Amniotic epithelial cell (primary cell): ENCODE measurements at regions not wholly inside any gene's neighbourhood (a gene's known extent, or its start where the extent isn't known, plus 50 kb on each side); places are given as distances from the start of the nearest gene placed in this dataset.
"Not testable (repeated sequence)": the region's sequence is repeated elsewhere in the genome, so short reads cannot be mapped to it uniquely, and the experiment has no call there.

Source experiments
- DNase-seq: peaks from one replicate; pipeline ENCODE4 v3.0.0-alpha.2; 2010; ENCODE audit warnings: low read depth

DNA sequence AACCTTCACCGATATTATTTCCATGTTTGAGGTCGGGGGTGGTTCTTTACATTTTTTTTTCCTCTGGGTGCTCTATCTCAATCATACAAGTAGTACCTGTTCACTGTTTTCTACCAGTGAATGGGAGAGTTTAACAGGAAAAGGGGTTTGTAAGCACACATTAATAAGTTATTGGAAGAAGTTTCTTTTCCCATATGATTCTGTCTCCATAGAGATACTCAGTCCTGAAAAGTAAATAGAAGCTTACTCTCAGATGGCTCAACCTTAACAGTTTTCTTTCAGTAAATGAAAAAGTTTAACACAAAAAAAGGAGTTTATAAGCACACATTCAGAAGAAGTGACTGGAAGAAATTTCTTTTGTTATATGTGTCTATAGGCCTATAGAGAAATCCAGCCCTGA lies 995.6 kb upstream of the SLC39A10 start:
- DNase-seq, result no peak

DNA sequence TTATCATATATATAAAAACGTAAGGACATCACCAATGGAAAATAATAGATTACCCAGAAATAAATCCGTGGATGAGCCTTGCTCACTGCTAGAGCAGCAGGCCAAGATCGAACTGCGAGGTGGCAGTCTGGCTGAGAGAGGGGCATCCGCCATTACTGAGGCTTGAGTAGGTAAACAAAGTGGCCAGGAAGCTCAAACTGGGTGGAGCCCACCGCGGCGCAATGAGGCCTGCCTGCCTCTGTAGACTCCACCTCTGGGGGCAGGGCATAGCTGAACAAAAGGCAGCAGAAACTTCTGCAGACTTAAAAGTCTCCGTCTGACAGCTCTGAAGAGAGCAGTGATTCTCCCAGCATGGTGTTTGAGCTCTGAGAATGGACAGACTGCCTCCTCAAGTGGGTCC lies 1018.0 kb upstream of the SLC39A10 start:
- DNase-seq, result not testable (repeated sequence)

DNA sequence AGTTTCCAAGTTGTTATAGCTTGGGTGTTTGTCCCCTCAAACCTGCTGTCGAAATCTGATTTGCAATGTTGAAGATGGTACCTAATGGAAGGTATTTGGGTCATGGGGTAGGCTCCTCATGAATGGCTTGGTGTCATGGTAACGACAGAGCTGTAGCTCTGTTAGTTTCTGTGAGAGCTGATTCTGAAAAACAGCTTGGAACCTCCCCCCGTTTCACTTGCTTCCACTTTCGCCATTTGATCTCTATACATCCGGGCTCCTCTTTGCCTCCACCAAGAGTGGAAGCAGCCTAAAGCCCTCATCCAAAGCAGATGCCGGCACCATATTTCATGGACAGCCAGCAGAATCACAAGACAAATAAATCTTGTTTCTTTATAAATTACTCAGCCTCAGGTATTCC lies 1035.1 kb upstream of the SLC39A10 start:
- DNase-seq, result no peak

DNA sequence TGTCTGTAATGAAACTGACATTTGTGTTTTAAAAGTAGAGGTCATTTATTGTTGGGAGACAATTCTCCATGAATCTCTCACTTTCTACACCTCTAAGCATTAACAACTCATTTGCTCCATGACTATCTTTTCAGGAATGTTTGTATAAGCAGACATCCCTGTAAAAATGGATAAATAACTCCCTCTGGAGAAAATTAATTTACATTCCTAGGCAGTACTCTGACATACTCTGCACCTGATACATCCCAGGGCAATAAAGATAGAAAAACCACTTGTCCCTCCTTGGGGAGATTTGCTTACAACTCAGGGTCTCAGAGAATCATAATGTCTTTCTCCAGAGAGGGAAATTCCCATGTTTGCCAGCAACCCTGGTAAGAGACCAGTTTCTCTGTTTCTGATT lies 1037.7 kb upstream of the SLC39A10 start:
- DNase-seq, result no peak

DNA sequence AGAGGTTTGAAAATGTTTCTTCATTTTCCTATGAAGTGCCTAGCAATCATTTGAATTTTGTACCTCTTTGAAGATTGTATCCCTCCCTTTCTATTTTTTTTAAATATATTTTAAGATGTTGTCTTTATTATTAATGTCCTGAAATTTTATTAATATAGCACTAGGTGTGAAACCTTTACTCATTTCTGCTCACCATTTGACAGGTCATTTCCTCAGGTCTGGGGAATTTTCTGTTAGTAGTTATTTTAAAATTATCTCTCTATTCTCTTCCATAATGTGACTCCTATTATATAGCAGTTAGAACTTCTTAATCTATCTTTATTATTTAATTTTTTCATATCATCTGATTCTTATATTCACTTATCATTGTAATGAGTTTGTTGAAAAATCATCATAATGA lies 1038.6 kb upstream of the SLC39A10 start:
- no peak for DNase-seq

DNA sequence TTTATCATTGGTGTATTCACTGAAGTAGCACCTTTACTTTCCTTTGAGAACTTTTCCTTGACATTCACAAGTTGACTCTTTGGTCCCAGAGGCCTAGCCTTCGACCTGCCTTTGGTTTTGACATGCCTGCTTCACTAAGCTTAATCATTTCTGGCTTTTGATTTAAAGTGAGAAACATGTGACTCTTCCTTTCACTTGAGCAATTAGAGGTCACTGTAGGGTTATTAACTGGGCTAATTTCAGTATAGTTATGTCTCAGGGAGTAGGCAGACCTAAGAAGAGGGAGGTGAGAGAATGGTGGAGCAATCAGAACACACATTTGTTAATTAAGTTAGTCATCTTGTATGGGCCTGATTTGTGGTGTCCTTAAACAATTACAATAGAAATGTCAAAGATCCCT lies 1040.7 kb upstream of the SLC39A10 start:
- DNase-seq, result no peak

DNA sequence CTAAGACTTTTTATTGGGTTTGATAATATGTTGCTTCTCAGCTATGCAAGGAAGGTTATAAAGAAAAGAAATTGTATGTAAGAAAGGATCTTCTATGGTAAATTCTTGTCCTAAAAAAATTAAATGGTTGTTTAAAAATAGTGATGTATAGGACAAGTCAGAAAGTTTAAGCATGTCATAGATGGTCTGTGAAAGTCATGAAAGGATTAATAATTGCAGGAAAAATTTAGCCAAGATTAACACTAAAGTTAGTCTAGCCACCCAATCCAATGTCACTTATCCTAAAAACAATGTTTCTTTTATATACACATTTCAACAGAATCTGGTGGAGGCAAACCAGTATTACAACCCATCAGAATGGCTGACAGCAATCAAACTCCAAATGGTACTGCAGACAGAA lies 1046.7 kb upstream of the SLC39A10 start:
- no peak for DNase-seq

DNA sequence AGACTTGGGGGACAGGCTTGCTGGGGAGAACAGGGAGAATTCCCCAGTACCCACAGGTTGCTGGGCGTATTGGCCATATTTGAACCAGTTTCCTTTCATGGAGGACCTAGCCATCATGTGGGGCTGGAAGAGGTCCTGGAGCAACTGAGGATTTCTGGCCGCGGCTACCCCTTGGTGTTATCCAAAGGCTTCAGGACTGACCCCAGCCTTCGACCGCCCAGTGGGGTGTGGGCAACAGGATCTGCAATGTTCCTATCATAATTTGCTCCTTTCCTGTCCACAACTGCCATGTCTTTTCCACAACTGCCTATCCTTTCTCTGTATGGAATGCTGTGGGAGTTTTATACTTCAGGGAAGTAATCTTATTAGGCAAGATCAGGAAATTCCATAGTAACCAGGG lies 1053.6 kb upstream of the SLC39A10 start:
- no peak for DNase-seq

DNA sequence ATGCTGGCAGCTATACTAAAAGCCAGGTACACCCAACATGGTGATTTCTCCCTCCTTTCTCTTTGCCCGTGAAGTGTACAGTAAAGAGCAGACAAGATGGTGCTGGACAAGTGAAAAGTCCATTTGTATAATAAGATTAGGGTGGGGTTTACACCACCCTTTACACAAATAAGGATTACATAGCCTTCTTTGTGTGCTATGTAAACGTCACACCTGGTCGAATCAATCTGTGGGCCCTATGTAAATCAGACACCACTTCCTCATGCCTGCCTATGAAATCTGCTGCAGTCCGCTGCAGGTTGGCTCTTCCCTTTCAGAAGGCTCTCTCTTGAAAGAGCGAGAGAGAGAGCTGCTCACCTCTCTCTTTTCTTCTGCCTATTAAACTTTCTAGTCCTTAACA lies 1054.3 kb upstream of the SLC39A10 start:
- no peak for DNase-seq

DNA sequence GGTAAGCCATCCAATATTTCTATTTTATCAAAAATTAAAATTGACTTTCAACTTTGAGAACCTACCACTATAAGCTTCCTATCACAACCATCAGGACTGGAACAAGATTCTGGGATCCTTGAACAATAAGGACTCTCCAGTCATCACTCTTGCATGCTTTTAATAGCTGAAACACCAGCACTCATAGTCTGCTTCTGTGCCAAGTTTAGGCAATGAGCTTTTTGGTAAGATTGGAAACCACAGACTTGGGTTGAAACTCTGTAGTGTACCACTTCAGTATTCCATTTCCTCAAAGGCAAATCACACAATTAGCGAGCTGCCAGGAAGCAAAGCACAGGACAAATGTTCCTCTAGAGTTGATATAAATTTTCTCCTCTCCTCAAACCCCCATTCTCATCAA lies 1065.8 kb upstream of the SLC39A10 start:
- DNase-seq, result no peak

DNA sequence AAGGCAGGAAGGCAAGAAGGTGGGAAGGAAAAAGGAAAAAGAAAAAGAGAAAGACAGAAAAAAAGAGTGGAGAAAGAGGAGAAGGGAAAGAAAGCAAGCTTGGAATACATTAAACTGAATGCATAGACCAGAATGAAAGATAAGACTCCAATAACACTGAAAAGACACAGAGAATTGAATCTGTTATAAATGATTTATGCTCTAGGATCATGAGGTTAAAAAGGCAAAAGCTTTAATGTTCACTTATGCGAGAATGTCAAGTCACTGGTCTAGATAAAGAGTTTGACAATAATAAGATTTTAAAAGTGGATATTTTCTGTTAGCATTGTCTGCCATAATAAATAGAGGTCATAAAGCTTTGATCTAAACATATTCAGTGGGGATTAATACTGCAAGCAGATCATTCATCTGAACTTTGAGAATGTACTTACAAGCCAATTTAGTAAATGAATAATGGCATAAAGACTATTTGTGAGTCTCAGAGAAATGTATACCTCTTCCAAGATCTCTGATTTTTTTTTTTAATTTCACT lies 1069.2 kb upstream of the SLC39A10 start:
- DNase-seq, result no peak

DNA sequence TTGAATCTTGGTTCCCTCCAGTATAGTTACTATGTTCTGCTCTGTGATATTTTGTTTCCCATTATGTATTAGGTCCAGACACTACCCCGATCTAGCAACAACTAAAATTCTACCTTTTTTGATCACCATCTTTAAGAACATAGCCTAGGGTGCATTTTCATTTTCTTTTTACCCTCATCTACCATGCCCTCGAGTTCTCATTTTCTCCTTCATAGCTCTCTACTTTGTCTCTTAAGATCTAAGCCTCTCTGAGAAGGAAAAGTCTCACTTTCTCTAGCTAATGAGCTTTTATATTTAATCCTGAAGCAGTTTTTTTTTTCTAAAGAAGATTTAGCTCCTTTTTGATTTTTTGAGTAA lies 1089.4 kb upstream of the SLC39A10 start:
- DNase-seq, result no peak

DNA sequence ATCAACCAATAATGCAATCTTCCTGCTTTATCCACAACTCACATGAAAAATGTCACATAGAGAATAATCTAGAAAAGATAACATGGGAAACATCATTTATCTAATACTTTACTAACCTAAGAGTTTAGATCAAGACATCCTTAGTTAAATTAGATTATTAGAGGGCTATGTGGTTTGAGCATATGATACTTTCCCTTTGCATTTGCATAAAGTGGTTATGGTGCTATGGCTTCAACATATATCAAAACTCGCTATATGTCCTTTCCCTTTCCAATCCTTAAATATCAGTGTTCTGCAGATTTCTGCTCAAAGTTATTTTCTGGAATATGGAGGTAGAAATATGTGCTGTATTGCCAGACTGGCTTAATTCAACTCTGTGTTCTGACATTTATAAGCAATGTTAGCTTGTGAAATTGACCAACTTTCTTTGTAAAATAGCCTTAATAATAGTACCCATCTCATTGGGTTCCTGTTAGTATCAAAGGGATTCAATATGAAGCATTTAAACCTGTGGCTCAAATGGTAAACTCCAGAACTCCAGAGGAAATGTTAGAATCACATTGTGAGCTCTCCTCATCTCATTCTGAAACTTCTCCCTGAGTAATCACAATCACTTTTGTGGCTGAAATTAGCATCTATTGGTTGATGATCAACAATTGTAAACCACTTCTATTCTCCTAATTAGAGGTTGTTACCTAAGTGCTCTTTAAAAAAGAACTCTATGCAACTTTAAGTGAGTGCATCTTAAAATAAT lies 1089.9 kb upstream of the SLC39A10 start:
- DNase-seq, result no peak

DNA sequence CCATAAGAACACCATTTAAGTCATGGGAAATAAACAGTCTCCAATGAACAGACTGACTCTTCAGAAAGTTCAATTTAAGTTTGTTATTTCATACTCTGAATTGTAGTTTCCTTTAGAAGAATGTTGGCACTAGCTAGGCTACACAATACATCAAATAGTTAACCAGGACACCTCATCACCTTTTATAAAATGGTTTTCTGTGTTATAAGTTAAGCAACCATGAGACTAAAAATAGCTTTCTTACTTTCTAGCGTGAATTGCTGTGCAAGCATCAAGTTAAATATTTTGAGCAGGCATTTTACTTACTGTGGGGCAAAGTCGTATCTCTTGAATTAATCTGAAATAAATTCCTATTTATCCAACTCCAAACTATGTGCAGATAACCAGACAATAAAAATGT lies 1092.6 kb upstream of the SLC39A10 start:
- DNase-seq, result no peak

DNA sequence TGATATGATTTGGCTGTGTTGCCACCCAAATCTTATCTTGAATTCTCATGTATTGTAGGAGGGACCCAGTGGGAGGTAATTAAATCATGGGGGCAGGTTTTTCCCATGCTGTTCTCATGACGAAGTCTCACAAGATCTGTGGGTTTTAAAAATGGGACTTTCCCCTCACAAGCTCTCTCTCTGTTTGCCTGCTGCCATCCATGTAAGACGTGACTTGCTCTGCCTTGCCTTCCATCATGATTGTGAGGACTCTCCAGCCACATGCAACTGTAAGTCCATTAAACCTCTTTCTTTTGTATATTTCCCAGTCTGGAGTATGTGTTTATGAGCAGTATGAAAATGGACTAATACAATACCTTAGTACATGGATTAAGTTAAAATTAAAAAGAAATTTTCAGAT lies 1094.7 kb upstream of the SLC39A10 start:
- no peak for DNase-seq

DNA sequence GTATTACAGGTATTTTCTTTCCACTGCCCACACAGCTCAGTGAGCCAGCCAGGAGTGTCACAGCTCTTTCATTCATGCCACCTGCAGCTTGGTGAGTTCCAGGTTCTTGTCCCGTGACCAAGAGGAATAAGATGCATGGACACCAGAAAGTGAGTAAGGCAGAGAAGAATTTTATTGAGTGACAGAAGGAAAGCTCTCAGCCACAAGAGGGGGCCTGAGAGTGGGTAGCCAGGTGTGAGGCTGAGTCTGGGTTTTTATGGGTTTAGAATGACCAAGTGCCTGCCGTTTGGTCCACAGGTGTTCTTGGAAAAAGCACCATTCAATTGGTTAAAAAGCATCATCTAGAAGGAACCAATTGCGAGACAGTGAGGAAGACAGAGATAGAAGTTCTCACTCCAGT lies 1097.1 kb upstream of the SLC39A10 start:
- no peak for DNase-seq

DNA sequence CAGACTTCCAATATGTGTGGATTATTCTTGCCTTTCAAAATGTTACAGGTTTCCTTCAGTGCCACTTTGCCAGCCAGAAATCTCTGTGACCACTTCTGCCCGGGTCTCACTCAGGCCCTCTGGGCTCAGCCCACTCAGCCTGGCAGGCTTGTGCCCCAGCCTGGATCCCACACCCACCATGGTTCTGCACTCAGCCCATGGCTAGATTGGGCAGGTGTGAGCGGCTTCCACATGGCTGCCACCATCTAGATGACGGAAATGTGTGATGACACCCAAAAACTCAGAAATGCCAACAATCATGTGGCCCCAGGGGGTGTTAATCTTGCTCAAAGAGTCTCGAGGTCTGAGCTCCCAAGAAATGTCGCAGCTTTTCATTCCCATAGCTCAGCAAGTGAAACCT lies 1097.5 kb upstream of the SLC39A10 start:
- DNase-seq, result no peak

DNA sequence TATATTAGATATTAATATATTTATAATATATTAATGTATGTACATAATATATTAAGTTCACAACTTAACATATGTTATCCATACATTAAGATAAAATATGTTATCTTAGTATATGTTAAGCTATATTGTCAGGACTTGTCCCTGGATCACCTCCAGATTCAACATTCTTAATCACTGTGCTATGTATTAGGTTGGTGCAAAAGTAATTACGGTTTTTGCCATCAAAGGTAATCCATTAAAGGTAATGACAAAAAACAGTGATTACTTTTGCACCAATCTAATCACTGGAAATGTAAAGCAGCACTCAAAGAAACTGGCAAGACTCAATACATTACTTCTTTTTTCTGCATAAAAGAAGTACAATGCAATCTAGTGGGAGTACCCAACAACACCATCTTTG lies 1099.0 kb upstream of the SLC39A10 start:
- no peak for DNase-seq

DNA sequence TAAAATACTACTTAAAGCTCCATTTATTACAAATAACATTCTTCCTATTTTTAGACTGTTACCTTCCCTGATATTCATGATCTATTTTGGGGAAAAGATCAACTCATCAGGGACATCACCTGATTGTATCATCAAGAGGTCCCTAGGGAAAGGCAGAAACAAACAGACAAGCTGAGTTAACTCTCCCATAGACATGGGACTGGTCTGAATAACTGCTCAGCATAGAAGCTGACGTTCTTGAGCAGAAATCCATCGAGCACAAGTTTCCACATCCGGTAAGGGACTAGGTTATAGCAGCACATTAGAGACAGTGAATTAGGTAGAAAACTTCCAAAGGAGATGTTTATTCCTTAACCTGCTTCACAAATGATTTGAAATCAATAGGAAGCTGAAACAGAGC lies 1100.4 kb upstream of the SLC39A10 start:
- DNase-seq, result no peak

DNA sequence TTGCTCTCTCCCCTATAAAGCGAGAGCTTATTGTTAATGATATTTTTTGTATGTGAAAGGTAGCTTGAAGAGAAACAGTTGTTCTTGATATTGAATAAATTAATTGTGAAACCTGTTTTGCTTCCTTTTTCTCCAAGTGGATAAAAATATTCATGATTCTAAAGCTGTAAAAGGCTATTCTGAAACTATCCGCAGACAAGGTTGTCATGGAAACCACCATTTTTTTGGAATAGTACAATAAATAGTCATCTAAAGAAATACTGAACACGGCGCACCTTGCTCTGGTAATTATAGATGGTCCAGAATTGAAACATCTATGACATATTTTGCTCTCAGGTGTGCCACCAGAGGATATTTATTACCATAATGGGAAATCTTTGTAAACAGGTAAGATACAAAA lies 1103.0 kb upstream of the SLC39A10 start:
- no peak for DNase-seq

DNA sequence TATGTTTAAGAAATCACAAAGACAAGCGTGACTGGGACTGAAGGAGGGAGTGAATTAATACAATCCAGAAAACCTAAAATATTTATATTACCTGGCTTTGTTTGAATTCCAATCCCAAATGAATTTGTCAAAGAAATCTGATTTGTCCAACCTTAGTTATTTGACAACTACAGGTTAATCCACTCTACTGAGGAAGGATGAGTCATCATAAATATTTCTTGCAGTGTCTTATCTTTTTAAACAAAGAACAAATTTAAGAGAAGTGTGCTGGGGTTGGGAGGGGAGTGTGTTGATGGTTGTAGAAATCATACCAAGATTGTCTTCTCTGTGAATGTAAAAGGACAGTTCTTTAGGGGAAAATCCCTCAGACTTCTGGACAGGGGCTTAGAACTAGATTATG lies 1106.3 kb upstream of the SLC39A10 start:
- no peak for DNase-seq

DNA sequence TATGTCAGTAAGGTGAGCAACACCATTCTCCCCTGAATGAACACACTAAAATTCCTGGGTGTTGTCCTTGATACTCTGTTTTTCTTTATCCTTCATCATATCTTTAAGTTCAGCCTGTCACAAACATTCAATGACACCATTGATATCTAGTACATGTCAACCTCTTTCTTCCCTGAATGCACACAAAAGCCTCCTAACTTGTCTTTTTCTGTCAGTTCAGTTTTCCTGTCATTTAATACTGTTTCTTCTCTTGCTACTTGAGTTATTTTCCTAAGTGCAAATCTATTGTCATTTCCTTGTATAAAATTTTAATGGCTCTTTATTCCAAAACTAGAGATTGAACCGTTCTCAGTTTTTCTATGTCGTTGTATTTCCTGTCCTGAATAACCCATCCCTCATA lies 1107.6 kb upstream of the SLC39A10 start:
- no peak for DNase-seq

DNA sequence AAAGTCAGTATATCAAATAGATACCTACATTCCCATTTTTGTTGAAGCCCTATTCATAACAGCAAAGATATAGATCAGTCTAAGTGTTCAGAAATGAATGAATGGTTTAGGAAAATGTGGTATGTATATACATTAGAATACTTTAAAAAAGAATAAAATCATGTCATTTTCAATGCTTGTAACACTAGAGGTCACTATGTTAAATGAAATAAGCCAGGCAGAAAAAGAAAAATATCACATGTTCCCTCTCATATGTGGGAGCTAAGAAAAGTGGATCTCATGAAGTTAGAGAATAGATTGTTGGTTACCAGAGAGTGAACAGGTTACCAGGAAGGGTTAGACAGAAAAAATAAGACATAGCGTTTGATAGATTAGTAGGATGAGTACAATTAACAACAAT lies 1111.0 kb upstream of the SLC39A10 start:
- peak; percentile 0 for DNase-seq

DNA sequence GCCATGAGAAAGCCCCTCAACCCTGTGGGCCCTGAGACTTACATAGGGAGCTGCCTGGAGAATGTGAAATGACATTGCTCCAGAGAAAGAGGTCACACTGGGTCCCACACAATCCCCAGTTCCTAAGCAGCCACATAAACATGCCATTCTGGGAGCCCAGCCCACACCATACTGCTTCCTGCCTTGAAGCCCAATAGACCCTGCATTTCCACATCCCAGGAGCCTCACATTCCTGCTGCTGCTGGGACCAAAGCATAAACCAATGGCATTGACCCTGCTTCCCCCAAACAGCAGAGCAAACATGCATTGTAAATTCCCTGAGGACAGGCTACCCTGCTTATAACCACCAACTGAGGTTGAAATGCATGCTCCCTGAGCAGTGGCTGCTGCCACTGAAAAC lies 1117.6 kb upstream of the SLC39A10 start:
- DNase-seq, result no peak

DNA sequence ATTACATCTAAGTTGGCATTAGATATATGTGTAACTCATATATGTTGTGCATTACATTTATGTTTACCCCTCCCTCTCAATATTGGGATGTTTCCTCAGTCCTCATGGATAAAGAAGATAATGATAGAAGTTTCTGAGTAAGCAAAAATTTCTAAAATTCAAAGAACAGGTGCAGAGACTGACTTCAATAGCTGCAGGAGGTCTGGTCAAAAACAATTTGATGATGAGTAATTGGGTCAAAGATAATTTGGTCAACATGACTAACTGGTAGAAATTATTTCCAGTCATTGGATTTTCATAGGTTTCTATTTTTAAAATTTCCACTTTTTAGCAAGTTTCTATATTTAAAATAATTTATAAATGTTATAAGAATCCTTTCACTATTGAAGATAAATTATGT lies 1130.9 kb upstream of the SLC39A10 start:
- no peak for DNase-seq
